ENCODE measurements at regions not wholly inside any gene's neighbourhood (a gene's known extent, or its start where the extent isn't known, plus 50 kb on each side); places are given as distances from the start of the nearest gene placed in this dataset.

- TF ChIP-seq CTCF (IDR thresholded peaks at IDR 0.05 in 2 of 3, conservative IDR thresholded peaks at IDR 0.05 in 1 of 3; ENCODE audit: borderline replicate concordance in 1 of 3, insufficient read depth in 1 of 3, low read depth in 2 of 3, low read length in 2 of 3) (no peak), SIN3A (IDR thresholded peaks at IDR 0.05; ENCODE audit: low read depth) (no peak), POLR2A (IDR thresholded peaks at IDR 0.05; ENCODE audit: borderline replicate concordance, extremely low read depth, insufficient read depth, insufficient read length) (no peak), EZH2 (IDR thresholded peaks at IDR 0.05) (no peak), FOSL1 (IDR thresholded peaks at IDR 0.05; ENCODE audit: low read depth) (no peak), RAD21 (IDR thresholded peaks at IDR 0.05; ENCODE audit: low read depth) (no peak), POLR2AphosphoS5 (IDR thresholded peaks at IDR 0.05; ENCODE audit: low read depth, low read length) (no peak), REST (IDR thresholded peaks at IDR 0.05; ENCODE audit: low read depth) (no peak), EZH2phosphoT487 (IDR thresholded peaks at IDR 0.05; ENCODE audit: borderline replicate concordance) (no peak), ELF1 (IDR thresholded peaks at IDR 0.05; ENCODE audit: borderline replicate concordance, low read depth) (no peak), YY1 (IDR thresholded peaks at IDR 0.05; ENCODE audit: extremely low read depth, insufficient replicate concordance, low read depth, low read length) (no peak), ZFX (IDR thresholded peaks at IDR 0.05) (no peak), CEBPB (IDR thresholded peaks at IDR 0.05; ENCODE audit: low read depth) (no peak), EGR1 (IDR thresholded peaks at IDR 0.05; ENCODE audit: low read depth) (no peak)
Measured at GRCh38 chr13:63156816-63157215, 1741.2 kb upstream of the PCDH20 start.

All from HCT116 (cell line).